NT2/D1 (cell line): ENCODE measurements at regions not wholly inside any gene's neighbourhood (a gene's known extent, or its start where the extent isn't known, plus 50 kb on each side); places are given as distances from the start of the nearest gene placed in this dataset.

Experiments used
- YY1 ChIP-seq: IDR thresholded peaks from 2 replicates; pipeline ENCODE4 v1.6.1; 2011; ENCODE audit not compliant: insufficient read length, insufficient read depth
- ZNF274 ChIP-seq: IDR thresholded peaks from 2 replicates; pipeline ENCODE4 v1.6.1; 2011; ENCODE audit warnings: mild to moderate bottlenecking, low read depth, low read length

GRCh38 chr2:212854771-212855170, 296.6 kb downstream of the IKZF2 start:
- no peak for TF ChIP-seq YY1
- no peak for TF ChIP-seq ZNF274
